Activated CD8-positive, alpha-beta memory T cell treated with anti-CD3 and anti-CD28 coated beads, Interleukin-2, amount 10 ng/mL, durations not matched to agents 7 days and 5 days (primary cell): ENCODE measurements at regions not wholly inside any gene's neighbourhood (a gene's known extent, or its start where the extent isn't known, plus 50 kb on each side); places are given as distances from the start of the nearest gene placed in this dataset.

Experiments
- ATAC-seq: fragments of 150-1000 bp; cut with Tn5 transposase; one replicate; pipeline ENCODE4 v1.10.0; 2021; ENCODE audit warnings: moderate library complexity
- CTCF ChIA-PET: fragments of 350-600 bp; sonication (Branson Sonifier 250); formaldehyde crosslinking; loops from one replicate; lab custom pipeline; 2021; ENCODE audit warnings: antibody characterized with exemption; lab: Charles Lee
- DNase-seq: peaks from one replicate; pipeline ENCODE4 v3.0.0-alpha.2; 2020
- H3K27ac Mint-ChIP-seq: one replicate; pipeline ENCODE4 v1.8.0; 2021; ENCODE audit warnings: mild to moderate bottlenecking, mixed read lengths
- H3K27me3 Mint-ChIP-seq: one replicate; pipeline ENCODE4 v1.8.0; 2021; ENCODE audit warnings: mixed read lengths
- H3K36me3 Mint-ChIP-seq: one replicate; pipeline ENCODE4 v1.8.0; 2021; ENCODE audit warnings: mild to moderate bottlenecking, mixed read lengths
- H3K4me1 Mint-ChIP-seq: one replicate; pipeline ENCODE4 v1.8.0; 2021; ENCODE audit warnings: mixed read lengths
- H3K4me3 Mint-ChIP-seq: one replicate; pipeline ENCODE4 v1.8.0; 2021; ENCODE audit warnings: mild to moderate bottlenecking, moderate library complexity, mixed read lengths
- H3K9me3 Mint-ChIP-seq: one replicate; pipeline ENCODE4 v1.8.0; 2022; ENCODE audit warnings: low read depth, mixed read lengths

DNA sequence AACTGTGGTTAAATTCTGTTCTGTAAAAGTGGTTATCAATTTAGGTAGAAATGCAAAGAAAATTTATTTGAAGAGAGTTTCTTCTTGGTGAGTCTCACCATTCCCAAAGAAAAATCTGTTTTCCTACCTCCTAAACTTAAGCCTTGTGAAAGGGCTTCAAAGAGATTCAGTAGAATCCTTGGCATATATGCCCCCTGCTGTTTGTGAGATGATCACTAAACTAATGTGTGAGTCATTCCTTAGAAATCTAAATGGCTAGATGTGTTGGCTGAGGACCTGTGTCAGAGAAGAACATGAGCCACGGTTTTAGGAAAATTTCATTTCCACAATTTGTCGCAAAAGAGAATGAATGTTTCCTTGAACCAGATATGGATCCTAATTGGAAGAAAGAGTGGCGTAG lies 260.9 kb downstream of the SLC7A11 start:
- no peak for ATAC-seq
- Mint-ChIP-seq H3K27me3 (no peaks in the 10 kb centered on the region), H3K9me3 (peaks cover 3% of the 10 kb centered on the region), H3K36me3 (no peaks in the 10 kb centered on the region), H3K4me3 (no peak overlapping the region), H3K27ac (no peak overlapping the region), H3K4me1 (no peaks in the 10 kb centered on the region)
- CTCF ChIA-PET, result no interaction called here
- DNase-seq, result no peak

DNA sequence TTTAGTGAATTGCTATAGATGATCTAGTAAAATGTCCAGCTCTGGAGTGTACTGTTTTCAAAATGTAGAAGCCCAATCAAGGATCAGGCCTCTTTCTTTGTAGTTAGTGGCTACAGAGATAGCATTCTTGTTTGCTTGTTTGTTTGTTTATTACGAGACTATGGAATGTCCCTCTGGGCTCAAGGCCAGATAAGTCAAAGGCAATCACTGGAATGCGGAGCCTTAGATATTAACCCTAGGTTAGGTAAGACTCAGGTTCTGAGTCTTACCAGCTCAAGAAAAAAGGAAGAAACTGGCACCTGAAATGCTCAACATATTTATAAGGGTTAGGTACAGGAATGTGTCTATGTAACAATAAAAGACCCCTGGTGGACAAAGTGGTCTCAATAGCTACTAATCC lies 261.5 kb downstream of the SLC7A11 start:
- H3K4me3 Mint-ChIP-seq, result no peak overlapping the region
- no peaks in the 10 kb centered on the region for H3K36me3 Mint-ChIP-seq
- no peaks in the 10 kb centered on the region for H3K4me1 Mint-ChIP-seq
- H3K27me3 Mint-ChIP-seq, result no peaks in the 10 kb centered on the region
- no peak for ATAC-seq
- CTCF ChIA-PET, result no interaction called here
- peaks cover 3% of the 10 kb centered on the region for H3K9me3 Mint-ChIP-seq
- no peak overlapping the region for H3K27ac Mint-ChIP-seq
- DNase-seq, result no peak

DNA sequence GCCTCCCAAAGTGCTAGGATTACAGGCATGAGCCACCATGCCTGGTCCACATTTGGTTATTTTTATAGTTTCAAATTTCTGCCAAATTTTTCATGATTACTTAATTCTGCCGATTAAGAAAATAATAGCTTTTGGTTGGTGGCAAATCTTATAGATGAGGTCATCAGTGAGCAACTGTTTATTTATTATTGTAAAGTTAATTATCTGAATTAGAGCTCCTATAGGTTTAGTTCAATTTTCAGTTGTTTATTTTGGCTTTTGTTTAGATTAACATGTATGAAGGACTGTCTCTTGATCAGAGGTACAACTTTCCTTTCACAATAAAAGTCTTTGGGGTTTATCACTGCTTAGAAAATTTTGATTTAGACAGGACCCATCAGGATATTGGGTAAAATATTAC lies 262.2 kb downstream of the SLC7A11 start:
- Mint-ChIP-seq H3K4me1 (no peaks in the 10 kb centered on the region), H3K27me3 (no peaks in the 10 kb centered on the region), H3K9me3 (peaks cover 3% of the 10 kb centered on the region), H3K36me3 (no peaks in the 10 kb centered on the region), H3K27ac (no peak overlapping the region), H3K4me3 (no peak overlapping the region)
- CTCF ChIA-PET, result no interaction called here
- ATAC-seq, result no peak
- DNase-seq, result no peak

DNA sequence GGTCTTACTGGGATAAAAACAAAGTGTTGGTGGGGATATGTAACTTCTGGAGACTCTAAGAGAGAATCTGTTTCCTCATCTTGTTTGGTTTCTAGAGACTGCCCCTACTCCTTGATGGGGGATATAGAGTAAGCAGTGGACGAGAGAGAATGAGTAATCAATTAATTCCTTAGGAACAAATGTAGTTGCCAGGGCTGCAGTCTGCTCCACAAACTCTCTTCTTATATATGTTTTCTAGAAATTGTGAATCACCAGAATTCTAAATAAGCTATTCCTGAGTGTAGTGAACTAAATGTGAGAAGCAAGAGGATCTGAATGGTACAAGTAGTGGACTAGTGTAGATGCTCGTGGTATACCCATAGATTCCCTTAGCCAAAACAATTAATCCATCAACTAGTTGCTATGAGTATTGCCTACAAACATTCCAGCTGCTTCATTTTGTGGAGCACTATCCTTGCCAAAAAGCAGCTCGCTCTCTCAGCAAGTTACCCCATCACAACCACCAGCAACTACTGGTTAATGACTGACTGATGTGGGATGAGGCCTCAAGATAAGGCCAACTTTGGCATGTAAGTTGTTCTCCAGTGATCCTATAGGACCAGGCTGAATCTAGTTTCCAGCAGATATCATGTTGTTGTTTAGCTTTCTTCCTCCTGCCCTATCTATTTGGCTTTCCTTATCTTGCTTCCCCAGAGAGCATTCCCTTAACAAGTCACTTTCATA lies 273.0 kb downstream of the SLC7A11 start:
- peaks cover 6% of the 10 kb centered on the region for H3K9me3 Mint-ChIP-seq
- no peaks in the 10 kb centered on the region for H3K36me3 Mint-ChIP-seq
- ATAC-seq, result no peak
- no peak overlapping the region for H3K27ac Mint-ChIP-seq
- no peaks in the 10 kb centered on the region for H3K4me1 Mint-ChIP-seq
- no peak for DNase-seq
- CTCF ChIA-PET, result interaction anchor here (0.5 kb wide), 1 partner anchor 594 kb away, joined by 3 read pairs; no protein-coding TSS in a partner anchor
- H3K27me3 Mint-ChIP-seq, result no peaks in the 10 kb centered on the region
- H3K4me3 Mint-ChIP-seq, result no peak overlapping the region

DNA sequence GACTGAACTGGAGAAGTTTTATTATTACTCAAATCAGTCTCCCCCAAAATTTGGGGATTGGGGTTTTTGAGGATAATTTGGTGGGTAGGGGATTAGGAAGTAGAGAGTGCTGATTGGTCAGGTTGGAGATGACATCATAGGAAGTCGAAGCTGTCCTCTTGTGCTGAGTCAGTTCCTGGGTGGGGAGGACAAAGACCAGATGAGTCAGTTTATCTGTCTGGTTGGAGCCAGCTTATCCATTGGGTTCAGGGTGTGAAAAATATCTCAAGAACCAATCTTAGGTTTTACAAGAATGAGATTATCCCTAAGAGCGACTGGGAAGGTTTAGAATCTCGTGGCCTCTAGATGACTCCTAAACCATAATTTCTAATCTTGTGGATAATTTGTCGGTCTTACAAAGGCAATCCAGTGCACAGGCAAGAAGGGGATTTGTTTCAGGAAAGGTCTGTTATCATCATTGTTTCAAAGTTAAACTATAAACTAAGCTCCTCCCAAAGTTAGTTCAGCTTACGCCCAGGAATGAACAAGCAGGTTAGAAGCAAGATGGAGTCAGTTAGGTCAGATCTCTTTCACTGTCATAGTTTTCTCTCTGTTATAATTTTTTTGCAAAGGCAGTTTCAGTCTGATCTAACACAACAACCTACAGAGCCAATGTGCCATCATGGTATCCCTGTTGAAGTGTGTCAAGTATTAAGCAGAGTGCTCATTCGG lies 274.5 kb downstream of the SLC7A11 start:
- H3K4me3 Mint-ChIP-seq, result no peak overlapping the region
- peaks cover 3% of the 10 kb centered on the region for H3K9me3 Mint-ChIP-seq
- ATAC-seq (no peak), DNase-seq (no peak)
- no peaks in the 10 kb centered on the region for H3K27me3 Mint-ChIP-seq
- no peak overlapping the region for H3K27ac Mint-ChIP-seq
- H3K36me3 Mint-ChIP-seq, result no peaks in the 10 kb centered on the region
- H3K4me1 Mint-ChIP-seq, result no peaks in the 10 kb centered on the region
- CTCF ChIA-PET, result no interaction called here

DNA sequence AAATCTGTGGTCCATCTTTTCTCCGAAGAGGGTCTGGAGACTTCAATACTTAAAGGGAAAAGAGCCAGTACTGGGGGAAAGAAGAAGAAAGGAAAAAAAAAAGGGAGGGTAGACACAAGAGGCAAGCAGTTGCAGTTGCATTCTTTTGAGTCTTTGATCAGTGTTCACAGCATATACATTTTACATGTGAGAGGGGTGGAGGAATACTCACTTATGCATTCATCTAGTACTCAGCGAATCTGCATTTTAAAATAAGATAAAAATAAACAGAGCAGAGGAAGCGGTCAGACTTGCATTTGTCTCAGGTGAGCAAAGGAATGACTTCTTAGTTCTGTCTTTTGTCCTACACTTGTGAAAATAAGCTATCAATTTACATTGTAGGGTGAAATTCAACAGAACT lies 275.6 kb downstream of the SLC7A11 start:
- ATAC-seq (no peak), DNase-seq (no peak)
- H3K4me3 Mint-ChIP-seq, result no peak overlapping the region
- H3K27me3 Mint-ChIP-seq, result no peaks in the 10 kb centered on the region
- no peak overlapping the region for H3K27ac Mint-ChIP-seq
- CTCF ChIA-PET, result no interaction called here
- no peaks in the 10 kb centered on the region for H3K36me3 Mint-ChIP-seq
- H3K4me1 Mint-ChIP-seq, result no peaks in the 10 kb centered on the region
- peaks cover 3% of the 10 kb centered on the region for H3K9me3 Mint-ChIP-seq

DNA sequence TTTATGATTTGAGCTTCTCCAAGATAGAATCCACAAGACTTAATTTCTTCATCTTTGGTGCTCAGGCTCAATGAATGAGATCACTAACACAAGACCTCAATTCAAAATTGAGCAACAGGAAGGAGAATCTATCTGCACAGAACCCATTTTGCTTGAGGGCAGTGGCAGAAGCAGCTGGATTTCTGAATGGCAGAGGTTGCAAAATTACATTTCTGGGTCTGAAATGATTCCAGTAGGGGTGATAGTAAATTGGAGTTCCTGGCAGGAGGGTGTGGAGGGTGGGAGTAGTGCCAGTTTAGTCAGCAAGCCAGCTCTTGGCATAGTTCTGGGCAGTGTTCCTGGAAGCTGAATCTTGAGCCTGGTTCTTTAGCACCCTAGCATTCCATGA lies 281.1 kb downstream of the SLC7A11 start:
- H3K9me3 Mint-ChIP-seq, result peaks cover 2% of the 10 kb centered on the region
- no peak for ATAC-seq

DNA sequence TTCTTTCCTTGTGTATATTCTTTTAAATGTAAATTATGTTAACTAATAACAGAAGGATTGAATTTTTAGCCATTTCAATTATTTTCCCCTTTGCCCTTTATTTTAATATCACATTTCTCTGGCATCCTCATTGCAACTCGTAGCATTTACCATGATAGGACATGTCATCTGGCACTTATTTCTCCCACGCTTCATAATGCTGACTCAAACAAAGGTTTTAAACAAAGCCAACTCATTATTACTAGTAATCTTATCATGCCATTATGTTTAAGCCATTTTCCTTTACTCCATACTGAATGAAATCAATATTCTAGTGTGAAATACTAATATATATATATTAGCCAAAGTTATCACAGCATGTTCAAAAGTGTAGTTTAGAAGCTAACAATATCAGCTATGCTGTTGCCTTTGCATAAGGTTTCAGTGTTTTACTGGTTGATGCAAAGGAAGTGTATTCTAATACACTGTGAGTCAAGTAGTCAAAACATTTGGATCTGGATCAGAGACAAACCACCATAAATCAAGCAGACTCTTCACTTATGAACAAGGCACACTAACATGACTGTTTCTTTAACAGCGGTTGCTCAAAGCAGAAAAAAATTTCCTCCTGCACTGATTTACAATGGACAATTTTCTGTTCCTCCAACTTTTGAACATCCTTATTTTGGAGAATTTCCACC lies 281.6 kb downstream of the SLC7A11 start:
- Mint-ChIP-seq H3K4me1 (no peaks in the 10 kb centered on the region), H3K27ac (no peak overlapping the region), H3K27me3 (no peaks in the 10 kb centered on the region), H3K36me3 (no peaks in the 10 kb centered on the region), H3K4me3 (no peak overlapping the region), H3K9me3 (peaks cover 2% of the 10 kb centered on the region)
- no peak for ATAC-seq
- no peak for DNase-seq
- CTCF ChIA-PET, result no interaction called here

More for the DNA sequence above, 281.1 kb downstream of the SLC7A11 start:
- no peak overlapping the region for H3K27ac Mint-ChIP-seq
- H3K4me1 Mint-ChIP-seq, result no peaks in the 10 kb centered on the region
- CTCF ChIA-PET, result no interaction called here
- H3K36me3 Mint-ChIP-seq, result no peaks in the 10 kb centered on the region
- H3K27me3 Mint-ChIP-seq, result no peaks in the 10 kb centered on the region
- no peak overlapping the region for H3K4me3 Mint-ChIP-seq
- DNase-seq, result no peak

DNA sequence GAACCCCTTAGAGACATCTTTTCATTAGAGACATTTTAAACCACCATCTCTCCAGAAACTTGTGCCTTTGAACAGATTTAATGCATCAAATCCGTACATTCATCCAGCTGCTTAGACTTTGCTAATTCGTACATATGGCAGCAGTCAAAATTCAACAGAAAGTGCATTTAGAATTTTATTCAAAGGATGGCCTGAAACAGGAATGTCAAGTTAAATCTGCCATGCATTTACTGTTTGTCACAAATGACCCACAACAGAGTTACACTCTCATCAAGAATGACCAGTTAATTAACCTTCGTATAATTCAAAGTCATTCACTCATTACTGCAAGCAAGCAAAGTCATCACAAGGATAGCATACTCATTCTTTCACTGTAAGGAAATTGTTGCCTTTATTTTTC lies 284.3 kb downstream of the SLC7A11 start:
- ATAC-seq, result no peak
- CTCF ChIA-PET, result no interaction called here
- no peaks in the 10 kb centered on the region for H3K4me1 Mint-ChIP-seq

DNA sequence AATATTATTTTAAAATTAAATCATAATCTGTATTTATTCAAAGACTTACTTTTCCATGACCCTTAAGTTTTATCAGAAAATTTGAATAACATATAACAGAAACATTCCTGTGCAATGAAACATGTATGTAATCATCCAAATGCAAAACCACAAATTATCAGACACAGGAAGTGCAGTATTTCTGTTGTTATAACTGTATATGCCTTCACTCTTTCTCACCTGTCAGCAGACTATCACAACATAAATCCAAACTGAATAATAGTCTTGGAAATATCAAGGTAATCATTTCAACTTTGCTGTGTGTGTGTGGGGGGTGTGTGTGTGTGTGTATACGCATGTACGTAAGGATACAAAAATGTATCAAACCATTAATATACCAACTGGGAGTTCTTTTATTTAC lies 285.9 kb downstream of the SLC7A11 start:
- Mint-ChIP-seq H3K27me3 (no peaks in the 10 kb centered on the region), H3K36me3 (no peaks in the 10 kb centered on the region), H3K4me3 (no peak overlapping the region), H3K4me1 (no peaks in the 10 kb centered on the region), H3K27ac (no peak overlapping the region), H3K9me3 (peaks cover 2% of the 10 kb centered on the region)
- DNase-seq, result no peak
- CTCF ChIA-PET, result no interaction called here
- ATAC-seq, result no peak

More for the DNA sequence above, 284.3 kb downstream of the SLC7A11 start:
- Mint-ChIP-seq H3K27me3 (no peaks in the 10 kb centered on the region), H3K4me3 (no peak overlapping the region), H3K27ac (no peak overlapping the region), H3K36me3 (no peaks in the 10 kb centered on the region), H3K9me3 (peaks cover 2% of the 10 kb centered on the region)
- no peak for DNase-seq

DNA sequence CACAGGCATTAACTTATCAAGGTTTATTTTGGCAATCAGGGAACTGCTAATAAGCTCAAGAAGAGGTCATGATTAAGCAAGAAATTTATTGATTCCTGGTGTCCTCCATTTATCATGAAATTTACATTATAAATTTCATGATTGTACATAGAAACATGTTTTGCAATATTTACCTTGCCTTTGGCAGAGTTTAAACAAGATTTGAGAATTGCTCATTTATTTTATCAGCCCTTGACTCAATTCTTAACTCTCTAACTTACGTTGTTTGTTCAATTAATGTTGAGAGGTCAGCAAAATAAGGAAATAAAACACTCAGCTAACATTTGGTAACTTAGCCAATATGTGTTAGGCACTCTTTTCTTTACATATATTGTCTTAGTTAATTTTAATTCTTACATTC lies 286.6 kb downstream of the SLC7A11 start:
- DNase-seq, result no peak
- Mint-ChIP-seq H3K9me3 (peaks cover 2% of the 10 kb centered on the region), H3K36me3 (no peaks in the 10 kb centered on the region), H3K27ac (no peak overlapping the region), H3K4me3 (no peak overlapping the region), H3K27me3 (no peaks in the 10 kb centered on the region), H3K4me1 (no peaks in the 10 kb centered on the region)
- CTCF ChIA-PET, result no interaction called here
- no peak for ATAC-seq

DNA sequence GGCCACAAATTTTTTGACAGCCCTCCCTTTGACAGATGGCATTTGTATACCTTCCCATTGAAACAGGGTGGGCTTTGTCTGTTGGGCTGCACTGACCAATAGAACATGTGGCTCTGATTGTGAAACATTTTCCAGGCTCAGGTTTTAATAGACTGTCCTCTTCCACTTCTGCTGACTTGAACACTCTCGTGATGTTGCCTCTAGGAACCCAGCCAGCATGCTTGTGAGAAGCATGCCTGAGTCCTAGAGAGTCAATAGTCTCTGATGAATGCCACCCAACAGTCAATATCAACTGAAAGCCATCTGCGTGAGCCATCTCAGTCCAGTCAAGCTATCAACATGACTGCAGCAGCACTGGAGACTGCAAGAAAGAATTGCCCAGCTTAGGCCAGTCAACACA lies 290.0 kb downstream of the SLC7A11 start:
- peaks cover 4% of the 10 kb centered on the region for H3K9me3 Mint-ChIP-seq
- DNase-seq (no peak), ATAC-seq (no peak)
- H3K27me3 Mint-ChIP-seq, result no peaks in the 10 kb centered on the region
- CTCF ChIA-PET, result no interaction called here
- no peak overlapping the region for H3K27ac Mint-ChIP-seq
- H3K4me1 Mint-ChIP-seq, result no peaks in the 10 kb centered on the region
- no peaks in the 10 kb centered on the region for H3K36me3 Mint-ChIP-seq
- no peak overlapping the region for H3K4me3 Mint-ChIP-seq

DNA sequence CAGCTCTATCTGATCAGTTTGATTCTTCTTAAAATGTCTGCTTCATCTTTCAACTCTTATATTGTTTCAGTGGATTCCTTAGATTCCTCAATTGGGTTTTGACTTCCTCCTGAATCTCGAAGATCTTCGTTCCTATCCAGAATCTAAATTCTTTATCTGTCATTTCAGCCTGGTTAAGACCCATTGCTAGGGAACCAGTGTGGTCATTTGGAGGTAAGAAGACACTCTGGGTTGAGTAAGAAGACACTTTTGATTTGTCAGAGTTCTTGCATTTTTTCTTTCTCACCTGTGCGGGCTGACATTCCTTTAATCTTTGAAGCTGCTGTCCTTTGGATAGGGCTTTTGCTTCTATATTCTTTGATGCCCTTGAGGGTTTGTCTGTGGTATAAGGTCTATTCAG lies 291.9 kb downstream of the SLC7A11 start:
- ATAC-seq, result no peak

DNA sequence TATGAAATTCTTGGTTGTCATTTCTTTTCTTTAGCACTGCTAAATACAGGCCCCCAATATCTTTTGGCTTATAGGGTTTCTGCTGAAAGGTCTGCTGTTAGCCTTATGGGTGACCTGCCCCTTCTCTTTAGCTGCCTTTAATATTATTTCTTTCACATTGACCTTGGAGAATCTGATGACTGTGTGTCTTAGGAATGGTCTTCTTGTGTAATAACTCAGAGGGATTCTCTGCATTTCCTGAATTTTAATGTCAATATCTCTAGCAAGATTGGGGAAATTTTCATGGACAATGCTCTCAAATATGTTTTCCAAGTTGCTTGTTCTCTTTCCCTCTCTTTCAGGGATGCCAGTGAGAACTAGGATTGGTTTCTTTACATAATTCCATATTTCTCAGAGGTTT lies 292.4 kb downstream of the SLC7A11 start:
- Mint-ChIP-seq H3K4me1 (no peaks in the 10 kb centered on the region), H3K4me3 (no peak overlapping the region), H3K27me3 (no peaks in the 10 kb centered on the region), H3K27ac (no peak overlapping the region), H3K9me3 (peaks cover 2% of the 10 kb centered on the region), H3K36me3 (no peaks in the 10 kb centered on the region)
- CTCF ChIA-PET, result no interaction called here
- no peak for ATAC-seq
- no peak for DNase-seq

More for the DNA sequence above, 291.9 kb downstream of the SLC7A11 start:
- no peaks in the 10 kb centered on the region for H3K4me1 Mint-ChIP-seq
- peaks cover 2% of the 10 kb centered on the region for H3K9me3 Mint-ChIP-seq
- no peaks in the 10 kb centered on the region for H3K36me3 Mint-ChIP-seq
- no peaks in the 10 kb centered on the region for H3K27me3 Mint-ChIP-seq
- H3K4me3 Mint-ChIP-seq, result no peak overlapping the region
- DNase-seq, result no peak
- H3K27ac Mint-ChIP-seq, result no peak overlapping the region
- CTCF ChIA-PET, result no interaction called here
